ENCODE measurements at regions not wholly inside any gene's neighbourhood (a gene's known extent, or its start where the extent isn't known, plus 50 kb on each side); places are given as distances from the start of the nearest gene placed in this dataset.

DNA sequence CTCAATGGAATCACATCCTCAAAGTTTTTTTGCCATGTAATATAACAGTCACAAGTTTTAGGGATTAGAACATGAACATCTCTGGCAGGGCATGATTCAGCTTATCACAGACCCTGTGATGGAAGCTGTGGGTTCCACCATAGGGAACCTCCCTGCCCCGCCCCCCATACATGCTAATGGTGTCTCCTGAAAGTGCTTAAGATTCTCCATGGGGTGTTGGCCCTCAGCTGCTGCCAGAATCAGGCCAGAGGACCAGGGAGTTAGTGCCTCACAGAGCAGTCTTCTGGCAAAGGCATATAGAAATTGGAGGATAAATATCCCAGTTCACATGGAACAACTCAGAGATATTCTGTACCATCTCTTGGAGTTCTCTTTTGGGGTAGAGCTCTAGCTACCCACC lies 119.4 kb downstream of the RAB11FIP2 start:
- DNase-seq (ENCODE audit: insufficient read length, low spot score) = no peak
- TF ChIP-seq, protein P1, sequence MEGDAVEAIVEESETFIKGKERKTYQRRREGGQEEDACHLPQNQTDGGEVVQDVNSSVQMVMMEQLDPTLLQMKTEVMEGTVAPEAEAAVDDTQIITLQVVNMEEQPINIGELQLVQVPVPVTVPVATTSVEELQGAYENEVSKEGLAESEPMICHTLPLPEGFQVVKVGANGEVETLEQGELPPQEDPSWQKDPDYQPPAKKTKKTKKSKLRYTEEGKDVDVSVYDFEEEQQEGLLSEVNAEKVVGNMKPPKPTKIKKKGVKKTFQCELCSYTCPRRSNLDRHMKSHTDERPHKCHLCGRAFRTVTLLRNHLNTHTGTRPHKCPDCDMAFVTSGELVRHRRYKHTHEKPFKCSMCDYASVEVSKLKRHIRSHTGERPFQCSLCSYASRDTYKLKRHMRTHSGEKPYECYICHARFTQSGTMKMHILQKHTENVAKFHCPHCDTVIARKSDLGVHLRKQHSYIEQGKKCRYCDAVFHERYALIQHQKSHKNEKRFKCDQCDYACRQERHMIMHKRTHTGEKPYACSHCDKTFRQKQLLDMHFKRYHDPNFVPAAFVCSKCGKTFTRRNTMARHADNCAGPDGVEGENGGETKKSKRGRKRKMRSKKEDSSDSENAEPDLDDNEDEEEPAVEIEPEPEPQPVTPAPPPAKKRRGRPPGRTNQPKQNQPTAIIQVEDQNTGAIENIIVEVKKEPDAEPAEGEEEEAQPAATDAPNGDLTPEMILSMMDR (IDR thresholded peaks at IDR 0.05; ENCODE audit: insufficient read depth, missing control alignments) = no peak
- no peak for FAIRE-seq

DNA sequence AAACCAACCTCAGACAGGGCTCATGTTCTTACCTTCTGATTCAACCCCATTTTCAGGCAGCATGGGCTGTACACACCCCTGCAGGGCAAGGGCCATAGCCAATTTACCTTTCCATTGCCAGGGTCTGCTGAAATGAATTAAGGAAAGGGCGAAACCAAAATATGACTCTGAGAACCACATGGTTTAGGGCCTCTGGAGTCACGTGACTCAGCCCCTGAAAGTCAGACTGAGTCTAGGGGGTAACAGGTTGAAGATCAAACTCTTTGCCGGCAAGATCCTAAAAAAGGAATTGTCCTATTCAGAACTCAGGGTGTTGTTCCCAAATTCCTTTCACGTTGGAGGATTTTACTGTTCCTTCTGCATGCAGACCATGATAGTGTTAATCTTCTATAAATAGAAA lies 118.9 kb downstream of the RAB11FIP2 start:
- DNase-seq (ENCODE audit: insufficient read length, low spot score) (no peak), FAIRE-seq (no peak)
- TF ChIP-seq, protein P1 (IDR thresholded peaks at IDR 0.05; ENCODE audit: insufficient read depth, missing control alignments) = no peak

GRCh38 chr10:117928281-117928680 lies 118.5 kb downstream of the RAB11FIP2 start:
- FAIRE-seq = no peak
- no peak for DNase-seq (ENCODE audit: insufficient read length, low spot score)
- TF ChIP-seq, protein P1 (IDR thresholded peaks at IDR 0.05; ENCODE audit: insufficient read depth, missing control alignments) = no peak

- TF ChIP-seq, protein P1 (IDR thresholded peaks at IDR 0.05; ENCODE audit: insufficient read depth, missing control alignments) = no peak
- FAIRE-seq = no peak
- no peak for DNase-seq (ENCODE audit: insufficient read length, low spot score)
Measured at GRCh38 chr10:117928741-117929140, 118.0 kb downstream of the RAB11FIP2 start.

DNA sequence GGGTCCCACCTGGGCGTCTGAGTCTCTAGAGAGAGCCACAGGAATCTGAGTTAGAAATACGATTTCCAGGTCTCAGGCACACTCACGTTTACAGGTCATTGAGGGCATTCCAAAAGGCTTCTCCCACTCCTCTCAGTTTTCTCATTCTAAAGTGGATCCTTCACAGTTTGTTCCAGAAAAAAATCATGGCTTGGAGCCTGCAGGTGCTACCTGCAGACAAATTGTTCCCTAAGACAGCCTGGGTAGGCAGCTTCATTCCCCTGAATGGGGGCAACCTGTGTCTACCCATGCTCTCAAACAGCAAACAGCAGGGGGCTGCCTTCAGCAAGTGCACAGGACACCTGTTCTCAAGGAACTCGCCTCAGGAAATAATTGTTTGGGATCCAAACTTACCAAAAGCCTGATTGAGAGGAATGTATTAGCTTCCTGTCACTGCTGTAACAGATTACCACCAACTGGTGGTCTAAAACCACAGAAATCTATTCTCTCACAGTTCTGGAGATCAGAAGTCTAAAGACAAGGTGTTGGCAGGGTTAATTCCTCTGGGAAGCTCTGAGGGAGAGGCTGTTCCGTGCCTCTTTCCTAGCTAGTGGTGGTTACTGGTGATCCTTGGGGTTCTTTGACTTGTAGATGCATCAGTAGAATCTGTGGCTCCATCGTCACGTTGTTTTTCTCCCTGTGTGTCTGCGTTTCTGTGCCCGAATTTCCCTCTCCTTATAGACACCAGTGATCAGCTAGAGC lies 117.2 kb downstream of the RAB11FIP2 start:
- no peak for FAIRE-seq
- no peak for DNase-seq (ENCODE audit: insufficient read length, low spot score)
- TF ChIP-seq, protein P1 (IDR thresholded peaks at IDR 0.05; ENCODE audit: insufficient read depth, missing control alignments) = peak; percentile 20

DNA sequence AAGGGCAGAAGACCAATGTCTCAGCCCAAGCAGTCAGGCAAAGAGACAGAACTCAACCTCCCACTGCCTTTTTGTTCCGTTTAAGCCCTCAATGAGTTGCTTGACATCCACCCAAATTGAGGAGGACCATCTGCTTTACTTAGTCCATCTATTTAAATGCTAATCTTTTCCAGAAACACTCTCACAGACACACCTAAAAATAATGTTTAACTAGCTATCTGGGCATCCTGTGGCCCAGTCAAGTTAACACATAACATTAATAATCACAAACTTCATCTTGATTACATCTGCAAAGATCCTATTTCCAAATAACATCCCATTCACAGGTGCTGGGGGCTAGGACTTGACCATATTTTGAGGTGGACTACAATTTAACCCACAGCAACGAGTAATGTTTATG lies 115.7 kb downstream of the RAB11FIP2 start:
- no peak for DNase-seq (ENCODE audit: insufficient read length, low spot score)
- FAIRE-seq = no peak
- TF ChIP-seq, protein P1 (IDR thresholded peaks at IDR 0.05; ENCODE audit: insufficient read depth, missing control alignments) = no peak

DNA sequence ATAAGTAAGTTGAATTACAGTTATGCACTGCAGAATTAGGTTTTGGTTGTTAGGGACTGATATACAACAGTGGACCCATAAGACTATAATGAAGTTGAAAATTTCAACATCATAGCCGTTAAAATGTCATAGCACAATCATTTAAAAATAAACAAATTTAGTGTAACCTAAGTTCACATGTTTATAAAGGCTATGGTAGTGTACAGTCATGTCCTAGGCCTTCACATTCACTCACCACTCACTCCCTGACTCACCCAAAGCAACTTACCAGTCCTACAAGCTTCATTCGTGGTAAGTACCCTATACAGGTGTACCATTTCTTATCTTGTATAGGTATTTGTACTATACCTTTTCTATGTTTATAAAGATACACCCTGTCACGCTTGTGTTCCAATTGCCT lies 113.7 kb downstream of the RAB11FIP2 start:
- TF ChIP-seq, protein P1 (IDR thresholded peaks at IDR 0.05; ENCODE audit: insufficient read depth, missing control alignments) = no peak
- FAIRE-seq = no peak
- no peak for DNase-seq (ENCODE audit: insufficient read length, low spot score)
